PC-3 (cell line): ENCODE measurements at regions not wholly inside any gene's neighbourhood (a gene's known extent, or its start where the extent isn't known, plus 50 kb on each side); places are given as distances from the start of the nearest gene placed in this dataset.

ENCODE experiments used
- ATAC-seq: fragments of 200-7000 bp; cut with Tn5 transposase; 2 replicates; pipeline ENCODE4 v1.9.1; 2020; ENCODE audit warnings: mild to moderate bottlenecking, moderate library complexity
- BruUV-seq: library from RNA; stranded (reverse); fragments of 400-500 nt; replicated peaks from 2 replicates; lab custom pipeline; 2021; lab: Mats Ljungman, UMichigan
- CTCF ChIA-PET: fragments of 300-600 bp; sonication (Branson Sonifier 250); formaldehyde crosslinking; loops from one replicate; lab custom pipeline; 2022; ENCODE audit warnings: antibody characterized with exemption; lab: Charles Lee
- POLR2A ChIA-PET: fragments of 300-600 bp; sonication (Branson Sonifier 250); formaldehyde crosslinking; loops from one replicate; lab custom pipeline; 2022; ENCODE audit warnings: antibody characterized with exemption; ENCODE audit not compliant: unreplicated experiment; lab: Charles Lee
- DNase-seq: peaks from one replicate; pipeline ENCODE4 v3.0.0-alpha.2; 2015
- H2AFZ ChIP-seq: fragments of 300-600 bp; sonication (generic); 2 replicates; pipeline ENCODE4 v1.6.0; 2016; ENCODE audit warnings: antibody characterized with exemption, low read length
- H3F3A ChIP-seq: fragments of 300-600 bp; sonication (generic); one replicate; pipeline ENCODE4 v1.6.0; 2017; ENCODE audit warnings: antibody characterized with exemption, low read length, control low read depth, mild to moderate bottlenecking; ENCODE audit not compliant: unreplicated experiment
- H3K27ac ChIP-seq: fragments of 300-600 bp; sonication (generic); 2 replicates; pipeline ENCODE4 v1.5.1; 2016; ENCODE audit warnings: mild to moderate bottlenecking, low read length
- H3K27me3 ChIP-seq: fragments of 300-600 bp; sonication (generic); 2 replicates; pipeline ENCODE4 v1.6.1; 2016; ENCODE audit warnings: low read length, mixed read lengths
- H3K36me3 ChIP-seq: fragments of 300-600 bp; sonication (generic); 2 replicates; pipeline ENCODE4 v1.6.1; 2016; ENCODE audit warnings: low read depth, mixed run types, low read length, mixed read lengths
- H3K4me1 ChIP-seq: fragments of 300-600 bp; sonication (generic); 2 replicates; pipeline ENCODE4 v1.5.1; 2016; ENCODE audit warnings: low read length; ENCODE audit not compliant: insufficient read depth
- H3K4me2 ChIP-seq: fragments of 300-600 bp; sonication (generic); 2 replicates; pipeline ENCODE4 v1.6.0; 2016; ENCODE audit warnings: low read length
- H3K4me3 ChIP-seq: fragments of 300-600 bp; sonication (generic); 2 replicates; pipeline ENCODE4 v1.5.1; 2016; ENCODE audit warnings: mild to moderate bottlenecking, low read length, mixed read lengths
- H3K79me2 ChIP-seq: fragments of 300-600 bp; sonication (generic); 2 replicates; pipeline ENCODE4 v1.6.1; 2017; ENCODE audit warnings: low read length, mixed read lengths
- H3K9ac ChIP-seq: fragments of 300-600 bp; sonication (generic); 2 replicates; pipeline ENCODE4 v1.6.0; 2016; ENCODE audit warnings: mild to moderate bottlenecking, low read length
- H3K9me2 ChIP-seq: fragments of 300-600 bp; sonication (generic); replicated peaks from 2 replicates; pipeline ENCODE4 v1.6.1; 2016; ENCODE audit warnings: mixed run types, low read length, mixed read lengths
- H3K9me3 ChIP-seq: fragments of 300-600 bp; sonication (generic); 2 replicates; pipeline ENCODE4 v1.6.1; 2016; ENCODE audit warnings: low read length, mixed read lengths
- H4K20me1 ChIP-seq: fragments of 300-600 bp; sonication (generic); 2 replicates; pipeline ENCODE4 v1.6.1; 2016; ENCODE audit warnings: low read length, mixed read lengths
- CTCF ChIP-seq: fragments of 300-600 bp; sonication (generic); conservative IDR thresholded peaks from 2 replicates; pipeline ENCODE4 v1.5.1; 2017; ENCODE audit warnings: antibody characterized with exemption, low read depth, mild to moderate bottlenecking, low read length
- EZH2 ChIP-seq: fragments of 300-600 bp; sonication (generic); IDR thresholded peaks from one replicate; pipeline ENCODE4 v1.6.1; 2017; ENCODE audit warnings: antibody characterized with exemption, mild to moderate bottlenecking, low read length; ENCODE audit not compliant: unreplicated experiment
- EZH2phosphoT487 ChIP-seq: fragments of 300-600 bp; sonication (generic); IDR thresholded peaks from 2 replicates; pipeline ENCODE4 v1.6.1; 2018; ENCODE audit warnings: mild to moderate bottlenecking, antibody characterized with exemption, low read length, borderline replicate concordance
- intact Hi-C: fragments of 100-400 bp; cut with micrococcal nuclease; formaldehyde crosslinking; loops from 2 replicates; pipeline ENCODE4 v1.9.0; 2023

DNA sequence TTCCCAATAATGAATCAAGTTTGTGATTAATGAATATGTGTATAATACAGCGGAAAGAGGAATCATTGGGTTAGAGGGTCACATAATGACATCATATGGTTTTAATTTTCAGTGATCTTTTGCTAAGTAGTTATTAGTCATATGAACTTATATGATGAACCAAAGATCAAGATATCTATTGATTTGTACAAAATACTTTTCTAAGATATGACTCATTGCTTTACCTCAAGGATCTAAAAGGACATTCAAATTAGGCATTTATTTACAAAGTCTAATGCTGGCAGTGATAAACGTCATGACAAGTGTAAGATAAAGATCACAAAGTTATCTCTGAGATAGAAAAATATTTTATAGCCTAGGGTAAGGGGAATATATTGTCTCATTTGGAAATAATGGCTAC lies 417.8 kb downstream of the RPL10L start:
- POLR2A ChIA-PET, result no interaction called here
- Histone ChIP-seq H3K36me3 (no peaks in the 10 kb centered on the region), H3K4me3 (no peak overlapping the region), H2AFZ (no peak overlapping the region), H3K27me3 (no peaks in the 10 kb centered on the region), H3K9me2 (no peaks in the 10 kb centered on the region), H3K4me1 (no peaks in the 10 kb centered on the region), H3K79me2 (no peaks in the 10 kb centered on the region), H3F3A (no peaks in the 10 kb centered on the region), H4K20me1 (no peaks in the 10 kb centered on the region), H3K9me3 (no peaks in the 10 kb centered on the region), H3K27ac (no peak overlapping the region), H3K9ac (no peak overlapping the region), H3K4me2 (no peak overlapping the region)
- DNase-seq (no peak), ATAC-seq (no peak)
- TF ChIP-seq EZH2 (no peak), CTCF (no peak), EZH2phosphoT487 (no peak)
- CTCF ChIA-PET, result no interaction called here
- BruUV-seq, result no TSS peak
- intact Hi-C loops, result no loop called here

- H3K9me2 ChIP-seq, result no peaks in the 10 kb centered on the region
- H3K36me3 ChIP-seq, result no peaks in the 10 kb centered on the region
- intact Hi-C loops, result no loop called here
- no TSS peak for BruUV-seq
- H3K27ac ChIP-seq, result no peak overlapping the region
- H3K9ac ChIP-seq, result no peak overlapping the region
- H3K9me3 ChIP-seq, result no peaks in the 10 kb centered on the region
- H3K4me2 ChIP-seq, result no peak overlapping the region
- H4K20me1 ChIP-seq, result no peaks in the 10 kb centered on the region
- ATAC-seq (no peak), DNase-seq (no peak)
- no peaks in the 10 kb centered on the region for H3K79me2 ChIP-seq
- no peak overlapping the region for H2AFZ ChIP-seq
- H3F3A ChIP-seq, result no peaks in the 10 kb centered on the region
- ChIA-PET POLR2A (no interaction called here), CTCF (no interaction called here)
- H3K4me3 ChIP-seq, result no peak overlapping the region
- TF ChIP-seq EZH2 (no peak), EZH2phosphoT487 (no peak), CTCF (no peak)
- no peaks in the 10 kb centered on the region for H3K4me1 ChIP-seq
- H3K27me3 ChIP-seq, result no peaks in the 10 kb centered on the region
Observed at GRCh38 chr14:46230540-46230939, 421.0 kb downstream of the RPL10L start.

- no peak overlapping the region for H3K4me3 ChIP-seq
- no TSS peak for BruUV-seq
- no peak overlapping the region for H3K9ac ChIP-seq
- H3K79me2 ChIP-seq, result no peaks in the 10 kb centered on the region
- TF ChIP-seq CTCF, result no peak
- intact Hi-C loops, result no loop called here
- no peak overlapping the region for H3K4me2 ChIP-seq
- ChIA-PET POLR2A (no interaction called here), CTCF (no interaction called here)
- no peaks in the 10 kb centered on the region for H4K20me1 ChIP-seq
- H3F3A ChIP-seq, result no peaks in the 10 kb centered on the region
- no peaks in the 10 kb centered on the region for H3K9me3 ChIP-seq
- H3K27me3 ChIP-seq, result no peaks in the 10 kb centered on the region
- H3K4me1 ChIP-seq, result no peaks in the 10 kb centered on the region
- H3K27ac ChIP-seq, result no peak overlapping the region
- DNase-seq (no peak), ATAC-seq (no peak)
- H2AFZ ChIP-seq, result no peak overlapping the region
- no peaks in the 10 kb centered on the region for H3K9me2 ChIP-seq
- H3K36me3 ChIP-seq, result no peaks in the 10 kb centered on the region
Observed at GRCh38 chr14:46215801-46216200, 435.8 kb downstream of the RPL10L start.
